ENCODE measurements at regions not wholly inside any gene's neighbourhood (a gene's known extent, or its start where the extent isn't known, plus 50 kb on each side); places are given as distances from the start of the nearest gene placed in this dataset.

DNA sequence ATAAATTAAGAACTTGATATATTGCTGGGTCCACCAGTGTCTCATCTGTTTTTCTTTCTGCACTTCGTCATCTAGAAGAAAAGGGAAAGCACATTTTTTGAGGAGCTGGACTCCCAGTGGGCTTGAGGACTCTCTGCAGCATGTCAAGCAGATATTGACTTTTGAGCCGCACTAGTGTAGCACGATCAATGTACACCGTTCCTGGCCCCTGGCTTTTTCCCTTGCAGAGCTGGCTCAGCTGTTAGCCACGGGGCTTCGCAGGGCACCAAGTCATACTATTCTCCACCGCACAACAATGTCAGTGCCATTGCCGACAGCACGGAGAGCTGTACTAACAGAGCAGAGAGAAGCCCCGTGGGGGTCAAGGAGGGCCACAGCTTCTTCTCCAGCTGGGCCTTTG is 235.4 kb upstream of the HABP2 start:
- Histone ChIP-seq H3K27me3 (ENCODE audit: control insufficient read depth in 1 of 2, insufficient read depth in 2 of 2, low read length in 2 of 2) (no peaks in the 10 kb centered on the region), H3K9me3 (ENCODE audit: control insufficient read depth in 1 of 2, insufficient read depth in 1 of 2, low read length in 2 of 2) (peaks cover 0 to 6% of the 10 kb centered on the region in 2 experiments), H3K4me3 (ENCODE audit: low read length) (no peak overlapping the region), H3K27ac (ENCODE audit: low read depth in 1 of 2, low read length in 2 of 2) (no peak overlapping the region), H3K4me1 (ENCODE audit: insufficient read depth, low read length) (peaks cover 4% of the 10 kb centered on the region), H3K36me3 (ENCODE audit: insufficient read depth, low read length) (no peaks in the 10 kb centered on the region)
- Mint-ChIP-seq H3K27ac (no peak overlapping the region), H3K4me1 (ENCODE audit: low read depth) (no peaks in the 10 kb centered on the region), H3K27me3 (no peaks in the 10 kb centered on the region), H3K9me3 (peaks cover 2% of the 10 kb centered on the region), H3K36me3 (ENCODE audit: low read depth) (no peaks in the 10 kb centered on the region), H3K4me3 (no peak overlapping the region)
- DNase-seq = no peak
- intact Hi-C loops (cut with DNase I, micrococcal nuclease) = no loop called here
- ATAC-seq (ENCODE audit: poor library complexity) = no peak
- TF ChIP-seq, protein P1, sequence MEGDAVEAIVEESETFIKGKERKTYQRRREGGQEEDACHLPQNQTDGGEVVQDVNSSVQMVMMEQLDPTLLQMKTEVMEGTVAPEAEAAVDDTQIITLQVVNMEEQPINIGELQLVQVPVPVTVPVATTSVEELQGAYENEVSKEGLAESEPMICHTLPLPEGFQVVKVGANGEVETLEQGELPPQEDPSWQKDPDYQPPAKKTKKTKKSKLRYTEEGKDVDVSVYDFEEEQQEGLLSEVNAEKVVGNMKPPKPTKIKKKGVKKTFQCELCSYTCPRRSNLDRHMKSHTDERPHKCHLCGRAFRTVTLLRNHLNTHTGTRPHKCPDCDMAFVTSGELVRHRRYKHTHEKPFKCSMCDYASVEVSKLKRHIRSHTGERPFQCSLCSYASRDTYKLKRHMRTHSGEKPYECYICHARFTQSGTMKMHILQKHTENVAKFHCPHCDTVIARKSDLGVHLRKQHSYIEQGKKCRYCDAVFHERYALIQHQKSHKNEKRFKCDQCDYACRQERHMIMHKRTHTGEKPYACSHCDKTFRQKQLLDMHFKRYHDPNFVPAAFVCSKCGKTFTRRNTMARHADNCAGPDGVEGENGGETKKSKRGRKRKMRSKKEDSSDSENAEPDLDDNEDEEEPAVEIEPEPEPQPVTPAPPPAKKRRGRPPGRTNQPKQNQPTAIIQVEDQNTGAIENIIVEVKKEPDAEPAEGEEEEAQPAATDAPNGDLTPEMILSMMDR (IDR thresholded peaks at IDR 0.05) = no peak
- ChIA-PET CTCF (no interaction called here), POLR2A (no interaction called here)

DNA sequence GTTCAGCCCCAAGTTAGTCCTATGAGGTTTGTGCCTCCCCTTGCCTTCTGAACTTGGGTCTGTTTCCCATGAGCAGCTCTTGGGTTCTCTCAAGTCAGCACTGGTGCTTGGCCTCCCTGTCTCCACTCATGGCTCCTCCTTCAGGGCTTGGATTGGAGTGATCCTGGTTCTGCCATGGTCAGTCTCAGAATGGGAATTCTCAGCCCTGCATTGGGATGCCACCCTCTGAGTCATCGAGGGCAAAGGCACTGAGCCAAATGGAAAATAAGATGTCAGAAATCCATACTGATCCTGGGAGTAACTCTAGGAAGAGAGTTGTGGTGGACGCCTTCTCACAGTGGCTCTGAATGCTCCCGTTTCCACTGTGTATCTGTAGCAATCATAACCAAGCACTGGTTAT is 233.4 kb upstream of the HABP2 start:
- no peak overlapping the region for H3K4me3 ChIP-seq (ENCODE audit: low read length)
- Mint-ChIP-seq H3K27me3 (no peaks in the 10 kb centered on the region), H3K27ac (no peak overlapping the region), H3K4me3 (no peak overlapping the region), H3K4me1 (ENCODE audit: low read depth) (no peaks in the 10 kb centered on the region), H3K36me3 (ENCODE audit: low read depth) (no peaks in the 10 kb centered on the region), H3K9me3 (peaks cover 2% of the 10 kb centered on the region)
- TF ChIP-seq, protein P1 (IDR thresholded peaks at IDR 0.05) = no peak
- ATAC-seq (ENCODE audit: poor library complexity) (no peak), DNase-seq (no peak)
- peaks cover 4% of the 10 kb centered on the region for H3K4me1 ChIP-seq (ENCODE audit: insufficient read depth, low read length)
- H3K27ac ChIP-seq (ENCODE audit: low read depth in 1 of 2, low read length in 2 of 2) = no peak overlapping the region
- ChIA-PET POLR2A (no interaction called here), CTCF (no interaction called here)
- intact Hi-C loops (cut with DNase I, micrococcal nuclease) = no loop called here
- H3K36me3 ChIP-seq (ENCODE audit: insufficient read depth, low read length) = no peaks in the 10 kb centered on the region
- no peaks in the 10 kb centered on the region for H3K27me3 ChIP-seq (ENCODE audit: control insufficient read depth in 1 of 2, insufficient read depth in 2 of 2, low read length in 2 of 2)
- peaks cover 0 to 6% of the 10 kb centered on the region in 2 experiments for H3K9me3 ChIP-seq (ENCODE audit: control insufficient read depth in 1 of 2, insufficient read depth in 1 of 2, low read length in 2 of 2)

DNA sequence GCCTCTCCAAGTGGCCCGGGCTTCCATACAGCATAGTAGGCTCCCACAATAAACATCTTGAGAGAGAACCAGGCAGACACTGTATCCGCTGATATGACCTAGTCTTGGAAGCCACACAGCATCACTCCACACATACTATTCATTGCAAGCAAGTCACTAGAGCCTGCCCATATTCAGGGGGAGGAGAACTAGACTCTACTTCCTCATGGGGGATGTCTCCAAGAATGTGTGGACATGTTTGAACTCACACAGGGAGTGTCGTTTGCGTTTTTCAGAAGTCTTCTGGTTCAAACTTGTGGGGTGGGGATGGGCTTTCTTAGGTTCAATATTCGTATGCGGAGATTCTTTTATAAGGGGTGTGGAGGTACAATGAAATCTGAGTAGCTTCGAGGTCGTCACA is 232.6 kb upstream of the HABP2 start:
- H3K36me3 Mint-ChIP-seq (ENCODE audit: low read depth) = no peaks in the 10 kb centered on the region
- H3K4me1 Mint-ChIP-seq (ENCODE audit: low read depth) = no peaks in the 10 kb centered on the region
- H3K9me3 ChIP-seq (ENCODE audit: control insufficient read depth in 1 of 2, insufficient read depth in 1 of 2, low read length in 2 of 2) = peaks cover 0 to 6% of the 10 kb centered on the region in 2 experiments
- no peak overlapping the region for H3K27ac Mint-ChIP-seq
- peaks cover 4% of the 10 kb centered on the region for H3K4me1 ChIP-seq (ENCODE audit: insufficient read depth, low read length)
- intact Hi-C loops (cut with DNase I, micrococcal nuclease) = no loop called here
- no peak overlapping the region for H3K4me3 Mint-ChIP-seq
- ATAC-seq (ENCODE audit: poor library complexity) (no peak), DNase-seq (peak in 1 of 14 experiments; percentile 17)
- no peaks in the 10 kb centered on the region for H3K27me3 ChIP-seq (ENCODE audit: control insufficient read depth in 1 of 2, insufficient read depth in 2 of 2, low read length in 2 of 2)
- H3K4me3 ChIP-seq (ENCODE audit: low read length) = no peak overlapping the region
- H3K27me3 Mint-ChIP-seq = no peaks in the 10 kb centered on the region
- H3K9me3 Mint-ChIP-seq = peaks cover 2% of the 10 kb centered on the region
- TF ChIP-seq, protein P1 (IDR thresholded peaks at IDR 0.05) = no peak
- CTCF ChIA-PET = no interaction called here
- POLR2A ChIA-PET = no interaction called here
- no peak overlapping the region for H3K27ac ChIP-seq (ENCODE audit: low read depth in 1 of 2, low read length in 2 of 2)
- H3K36me3 ChIP-seq (ENCODE audit: insufficient read depth, low read length) = no peaks in the 10 kb centered on the region

Data from CD4-positive, alpha-beta T cell (primary cell).